HG02938 (cell line): ENCODE measurements at regions not wholly inside any gene's neighbourhood (a gene's known extent, or its start where the extent isn't known, plus 50 kb on each side); places are given as distances from the start of the nearest gene placed in this dataset.
"Not testable (repeated sequence)": the region's sequence is repeated elsewhere in the genome, so short reads cannot be mapped to it uniquely, and the experiment has no call there.

Source experiments
- ATAC-seq: cut with Tn5 transposase; IDR thresholded peaks from one replicate; pipeline ENCODE4 v1.9.1; 2021; ENCODE audit warnings: mild to moderate bottlenecking, moderate library complexity; ENCODE audit not compliant: unreplicated experiment

DNA sequence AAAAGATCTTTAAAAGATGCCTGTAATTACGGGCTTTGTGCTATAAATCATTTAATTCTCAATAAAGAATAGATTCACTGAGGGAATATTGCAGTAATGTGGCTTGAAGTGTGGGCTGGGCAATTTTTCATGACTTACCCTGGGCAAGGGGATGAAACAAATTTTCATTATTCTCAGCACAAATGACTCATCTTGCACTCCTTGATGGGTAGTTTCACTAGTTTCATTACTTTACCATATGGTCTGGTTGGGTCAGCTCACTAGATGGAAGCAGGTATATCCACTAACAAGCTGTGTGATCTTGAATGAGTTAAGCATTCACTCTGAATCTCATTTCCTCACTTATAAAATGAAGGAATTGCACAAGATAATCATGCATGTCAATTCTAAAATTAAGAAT is 234.3 kb downstream of the ABCC12 start:
- no peak for ATAC-seq

GRCh38 chr16:47920709-47921108 is 235.1 kb downstream of the ABCC12 start:
- ATAC-seq: no peak

GRCh38 chr16:47917118-47917517 is 238.7 kb downstream of the ABCC12 start:
- no peak for ATAC-seq

GRCh38 chr16:47916266-47916665 is 239.5 kb downstream of the ABCC12 start:
- no peak for ATAC-seq

GRCh38 chr16:47907109-47907508 is 248.7 kb downstream of the ABCC12 start:
- no peak for ATAC-seq

DNA sequence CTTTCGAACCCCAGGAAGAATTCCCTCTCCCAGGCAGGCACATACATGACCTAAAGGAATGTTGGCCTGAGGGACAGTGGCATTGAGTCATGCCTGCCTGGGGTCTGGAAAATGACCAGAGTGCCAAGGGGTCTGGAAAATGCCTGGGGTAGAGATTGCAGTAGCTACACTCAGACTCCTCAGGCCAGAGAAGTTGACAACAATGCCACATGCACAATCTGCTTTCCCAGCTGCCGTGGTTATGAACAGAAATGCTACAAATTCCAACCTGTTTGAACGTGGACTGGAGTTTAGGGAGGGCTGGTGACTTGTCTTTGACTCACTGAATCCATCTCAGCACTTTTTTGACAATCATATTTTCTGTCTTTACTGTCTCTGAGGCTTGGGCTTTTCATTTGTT is 250.0 kb downstream of the ABCC12 start:
- ATAC-seq: no peak

- ATAC-seq: no peak
Measured at GRCh38 chr16:47904691-47905090, 251.1 kb downstream of the ABCC12 start.

DNA sequence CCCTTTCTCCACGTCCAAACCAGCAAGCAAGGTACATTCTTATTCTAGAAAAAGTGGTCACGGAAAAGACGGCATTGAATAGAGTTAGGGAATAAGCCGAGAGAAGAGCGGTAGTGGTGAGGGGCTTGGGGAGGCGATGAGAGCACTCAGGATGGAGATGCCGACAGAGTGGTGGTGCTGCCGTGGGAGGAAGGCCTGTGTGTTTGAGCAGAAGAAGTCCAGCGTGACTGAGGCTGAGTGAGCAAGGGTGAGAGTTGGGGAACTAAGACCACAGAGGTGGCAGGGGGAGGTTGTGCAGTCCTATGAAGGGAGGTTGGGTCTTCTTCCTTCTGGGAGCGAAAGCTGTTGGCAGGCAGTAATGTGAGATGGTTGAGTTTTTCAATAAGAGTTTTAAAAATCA is 252.3 kb downstream of the ABCC12 start:
- no peak for ATAC-seq

GRCh38 chr16:47897105-47897504 is 258.7 kb downstream of the ABCC12 start:
- not testable (repeated sequence) for ATAC-seq

GRCh38 chr16:47895146-47895545 is 260.6 kb downstream of the ABCC12 start:
- no peak for ATAC-seq

- no peak for ATAC-seq
Measured at GRCh38 chr16:47892999-47893398, 262.8 kb downstream of the ABCC12 start.

- no peak for ATAC-seq
Measured at GRCh38 chr16:47888734-47889133, 267.1 kb downstream of the ABCC12 start.

DNA sequence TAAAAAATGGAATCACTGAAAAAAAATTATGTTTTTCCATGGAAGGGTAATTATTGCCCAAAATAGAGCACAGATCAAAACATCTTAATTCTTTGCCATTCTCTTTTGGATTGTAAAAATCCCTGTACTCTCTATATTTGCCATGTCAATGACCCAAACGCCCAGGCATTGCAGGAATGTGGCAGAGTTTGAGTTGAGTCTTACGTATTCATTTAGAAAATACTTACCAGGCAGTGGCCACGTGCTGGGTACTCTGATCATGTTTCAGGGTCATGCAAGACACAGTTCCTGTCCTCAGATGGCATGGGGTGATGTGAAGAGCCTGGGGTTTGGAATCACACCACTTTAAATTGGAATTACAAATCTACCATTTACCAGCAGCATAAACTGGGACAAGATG is 267.7 kb downstream of the ABCC12 start:
- no peak for ATAC-seq

- ATAC-seq: no peak
Measured at GRCh38 chr16:47887496-47887895, 268.3 kb downstream of the ABCC12 start.

- no peak for ATAC-seq
Measured at GRCh38 chr16:47886631-47887415, 269.0 kb downstream of the ABCC12 start.

DNA sequence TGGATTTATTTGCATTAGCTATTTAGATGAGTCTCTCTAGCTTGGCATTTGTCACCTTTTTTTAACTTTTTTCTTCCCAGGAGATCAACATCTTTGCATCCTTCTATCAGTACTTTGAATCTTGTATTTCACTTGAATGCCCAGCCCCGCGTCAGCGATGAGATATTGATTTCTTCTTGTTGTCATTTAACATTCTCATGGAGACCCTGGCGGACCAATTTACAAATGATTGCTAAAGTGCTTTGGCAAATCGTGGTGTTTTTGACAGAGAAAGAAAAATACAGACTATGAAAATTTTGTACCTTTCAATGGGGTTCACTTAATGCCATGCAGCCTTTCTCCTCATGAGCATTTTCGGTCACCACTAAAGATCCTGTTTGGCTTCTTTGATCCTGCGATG is 269.7 kb downstream of the ABCC12 start:
- no peak for ATAC-seq

DNA sequence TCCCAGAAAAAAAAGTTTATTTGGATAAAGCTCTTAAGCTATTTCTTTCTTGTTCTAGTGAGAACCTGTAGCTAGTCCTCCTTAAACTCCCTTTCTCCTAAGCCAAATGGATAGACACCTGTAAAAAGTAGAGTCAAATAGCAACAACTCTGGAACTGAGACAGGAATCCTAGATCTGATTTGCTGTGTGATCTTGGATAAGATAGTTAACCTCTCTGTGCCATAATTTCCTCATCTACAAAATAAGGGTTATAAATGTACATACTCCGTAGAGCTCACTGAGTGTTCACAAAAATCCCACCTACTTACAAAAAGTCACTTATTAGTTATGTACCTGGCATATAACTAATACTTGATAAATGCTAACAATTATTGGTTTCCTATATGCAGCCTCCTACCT is 270.3 kb downstream of the ABCC12 start:
- ATAC-seq: no peak

DNA sequence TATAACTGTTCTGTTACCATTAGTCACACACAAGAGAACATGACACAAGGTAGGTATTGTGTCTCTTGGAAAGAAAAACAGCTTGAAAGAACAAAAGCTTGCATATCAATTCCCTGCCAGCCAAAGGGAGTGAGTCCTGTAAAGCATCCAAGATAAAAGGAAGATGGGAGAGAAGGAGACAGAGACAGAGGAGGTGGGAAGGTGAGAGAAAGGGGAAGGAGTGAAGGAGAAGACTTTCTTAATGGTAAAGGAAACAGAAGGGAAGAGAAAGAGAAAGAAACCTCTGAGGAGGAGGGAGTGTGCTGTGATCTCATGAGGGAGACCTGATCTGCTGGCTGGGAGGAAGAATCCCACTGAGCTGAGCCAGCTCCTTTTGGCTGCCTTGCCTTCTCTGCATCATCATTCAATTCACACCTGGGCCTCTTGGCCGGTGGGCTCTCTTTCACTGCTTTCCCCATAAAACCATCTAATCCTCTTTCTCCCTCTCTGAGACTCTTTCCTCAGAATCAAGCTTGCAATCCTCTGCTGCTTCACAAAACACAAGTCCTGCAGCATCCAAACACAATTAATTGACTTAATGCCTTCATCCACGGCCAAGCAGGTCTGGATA is 271.6 kb downstream of the ABCC12 start:
- no peak for ATAC-seq

DNA sequence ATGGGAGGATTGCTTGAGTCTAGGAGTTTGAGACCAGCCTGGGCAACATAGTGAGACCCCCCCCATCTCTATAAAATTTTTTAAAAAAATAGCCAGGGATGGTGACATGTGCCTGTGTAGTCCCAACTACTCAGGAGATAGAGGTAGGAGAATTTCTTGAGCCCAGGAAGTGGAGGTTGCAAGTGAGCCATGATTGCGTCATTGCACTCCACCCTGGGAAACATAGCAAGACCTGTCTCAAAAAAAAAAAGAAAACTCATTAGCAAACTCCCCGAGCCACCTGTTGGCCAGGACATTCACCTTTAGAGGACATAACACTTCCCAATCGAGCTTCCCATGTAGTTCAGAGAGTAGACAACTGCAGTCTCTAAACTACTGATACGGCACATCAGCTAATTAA is 274.2 kb downstream of the ABCC12 start:
- no peak for ATAC-seq

GRCh38 chr16:47880653-47881052 is 275.1 kb downstream of the ABCC12 start:
- ATAC-seq: no peak

DNA sequence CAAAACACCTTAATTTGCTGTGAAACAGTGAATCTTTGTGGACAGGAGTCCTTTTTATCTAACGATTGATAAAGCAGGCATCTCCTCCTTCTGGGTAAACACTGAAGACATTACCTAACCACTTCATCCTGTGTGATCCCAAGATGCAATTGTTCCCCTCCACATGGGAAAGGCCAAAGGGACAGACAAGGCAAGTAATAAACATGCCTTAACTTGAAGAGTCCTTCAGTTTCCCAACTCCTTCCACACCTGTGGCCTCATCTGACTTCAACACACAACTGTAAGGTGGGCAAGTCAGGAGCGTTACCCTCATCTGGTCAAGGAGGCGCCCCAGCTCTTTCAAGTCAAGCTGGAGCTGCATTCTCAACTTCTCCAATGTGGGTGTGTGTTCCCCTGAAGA is 278.6 kb downstream of the ABCC12 start:
- ATAC-seq: no peak

DNA sequence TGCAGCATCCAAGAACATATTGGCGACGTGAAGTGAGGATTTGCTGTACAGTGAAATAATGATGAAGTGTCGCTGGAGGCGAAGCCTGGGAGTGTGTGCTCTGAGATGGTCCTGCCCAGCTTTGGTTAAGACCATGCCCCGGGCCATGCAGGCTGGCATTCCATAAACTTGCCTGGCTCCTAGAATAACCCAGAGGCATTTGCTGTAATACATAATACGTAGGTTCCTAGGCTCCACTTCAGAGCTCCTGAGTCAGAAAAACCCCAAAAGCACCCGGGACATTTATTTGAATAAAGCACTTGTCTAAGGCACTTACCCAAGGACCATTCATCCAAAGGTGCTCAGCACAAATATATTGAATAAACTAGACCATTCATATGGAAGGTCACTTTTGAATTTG is 279.3 kb downstream of the ABCC12 start:
- no peak for ATAC-seq

GRCh38 chr16:47873434-47873833 is 282.4 kb downstream of the ABCC12 start:
- no peak for ATAC-seq
